T-helper 2 cell treated with Interferon-gamma antibody and Interleukin-4, amounts not matched to agents 5 μg/mL and 100 μg/mL, for 36 hours (primary cell): ENCODE measurements at regions not wholly inside any gene's neighbourhood (a gene's known extent, or its start where the extent isn't known, plus 50 kb on each side); places are given as distances from the start of the nearest gene placed in this dataset.
"Not testable (repeated sequence)": the region's sequence is repeated elsewhere in the genome, so short reads cannot be mapped to it uniquely, and the experiment has no call there.

Experiments
- DNase-seq: peaks from one replicate; pipeline ENCODE4 v3.0.0; 2021; ENCODE audit warnings: low spot score
- H3K27ac Mint-ChIP-seq: one replicate; pipeline ENCODE4 v1.8.0; 2021; ENCODE audit warnings: mild to moderate bottlenecking, mixed read lengths
- H3K27me3 Mint-ChIP-seq: one replicate; pipeline ENCODE4 v1.8.0; 2021; ENCODE audit warnings: low read depth, mixed read lengths
- H3K36me3 Mint-ChIP-seq: one replicate; pipeline ENCODE4 v1.8.0; 2021; ENCODE audit warnings: low read depth, mixed read lengths
- H3K4me1 Mint-ChIP-seq: one replicate; pipeline ENCODE4 v1.8.0; 2021; ENCODE audit warnings: low read depth, mixed read lengths
- H3K4me3 Mint-ChIP-seq: one replicate; pipeline ENCODE4 v1.8.0; 2022; ENCODE audit warnings: mild to moderate bottlenecking, moderate library complexity, mixed read lengths
- H3K9me3 Mint-ChIP-seq: one replicate; pipeline ENCODE4 v1.8.0; 2021; ENCODE audit warnings: mixed read lengths

GRCh38 chr6:62819640-62820039 is 391.6 kb upstream of the FKBP1C start:
- Mint-ChIP-seq H3K9me3 (peaks cover 15% of the 10 kb centered on the region), H3K4me1 (no peaks in the 10 kb centered on the region), H3K36me3 (no peaks in the 10 kb centered on the region), H3K4me3 (no peak overlapping the region), H3K27ac (no peak overlapping the region), H3K27me3 (no peaks in the 10 kb centered on the region)
- DNase-seq: no peak

- Mint-ChIP-seq H3K27me3 (no peaks in the 10 kb centered on the region), H3K9me3 (peaks cover 14% of the 10 kb centered on the region), H3K4me1 (no peaks in the 10 kb centered on the region), H3K27ac (no peak overlapping the region), H3K4me3 (no peak overlapping the region), H3K36me3 (no peaks in the 10 kb centered on the region)
- no peak for DNase-seq
These were observed 402.5 kb upstream of the FKBP1C start for GRCh38 chr6:62808565-62809293.

- Mint-ChIP-seq H3K4me3 (no peak overlapping the region), H3K4me1 (no peaks in the 10 kb centered on the region), H3K27ac (no peak overlapping the region), H3K27me3 (no peaks in the 10 kb centered on the region), H3K36me3 (no peaks in the 10 kb centered on the region), H3K9me3 (peaks cover 29% of the 10 kb centered on the region)
- no peak for DNase-seq
These were observed 405.8 kb upstream of the FKBP1C start for GRCh38 chr6:62805431-62805830.

- no peaks in the 10 kb centered on the region for H3K36me3 Mint-ChIP-seq
- H3K4me1 Mint-ChIP-seq: no peaks in the 10 kb centered on the region
- H3K27ac Mint-ChIP-seq: no peak overlapping the region
- peaks cover 34% of the 10 kb centered on the region for H3K9me3 Mint-ChIP-seq
- no peak for DNase-seq
- H3K4me3 Mint-ChIP-seq: no peak overlapping the region
- no peaks in the 10 kb centered on the region for H3K27me3 Mint-ChIP-seq
These were observed 408.2 kb upstream of the FKBP1C start for GRCh38 chr6:62803094-62803493.

GRCh38 chr6:62797190-62797589 is 414.1 kb upstream of the FKBP1C start:
- H3K4me1 Mint-ChIP-seq: no peaks in the 10 kb centered on the region
- DNase-seq: no peak
- peaks cover 49% of the 10 kb centered on the region for H3K9me3 Mint-ChIP-seq
- no peak overlapping the region for H3K4me3 Mint-ChIP-seq
- no peaks in the 10 kb centered on the region for H3K27me3 Mint-ChIP-seq
- no peaks in the 10 kb centered on the region for H3K36me3 Mint-ChIP-seq
- H3K27ac Mint-ChIP-seq: no peak overlapping the region

GRCh38 chr6:62775427-62776022 is 435.7 kb upstream of the FKBP1C start:
- H3K4me3 Mint-ChIP-seq: no peak overlapping the region
- no peaks in the 10 kb centered on the region for H3K4me1 Mint-ChIP-seq
- H3K36me3 Mint-ChIP-seq: no peaks in the 10 kb centered on the region
- no peak overlapping the region for H3K27ac Mint-ChIP-seq
- no peaks in the 10 kb centered on the region for H3K27me3 Mint-ChIP-seq
- no peak for DNase-seq
- peaks cover 3% of the 10 kb centered on the region for H3K9me3 Mint-ChIP-seq

- H3K9me3 Mint-ChIP-seq: peaks cover 17% of the 10 kb centered on the region
- not testable (repeated sequence) for H3K27ac Mint-ChIP-seq, H3K27me3 Mint-ChIP-seq, DNase-seq, H3K36me3 Mint-ChIP-seq, H3K4me1 Mint-ChIP-seq, H3K4me3 Mint-ChIP-seq
These were observed 445.1 kb upstream of the FKBP1C start for GRCh38 chr6:62766174-62766573.

GRCh38 chr6:62764841-62765240 is 446.4 kb upstream of the FKBP1C start:
- no peak for DNase-seq
- H3K36me3 Mint-ChIP-seq: no peaks in the 10 kb centered on the region
- no peaks in the 10 kb centered on the region for H3K27me3 Mint-ChIP-seq
- H3K4me3 Mint-ChIP-seq: no peak overlapping the region
- H3K4me1 Mint-ChIP-seq: no peaks in the 10 kb centered on the region
- H3K9me3 Mint-ChIP-seq: peaks cover 21% of the 10 kb centered on the region
- no peak overlapping the region for H3K27ac Mint-ChIP-seq

GRCh38 chr6:62763125-62763912 is 447.9 kb upstream of the FKBP1C start:
- H3K4me1 Mint-ChIP-seq: no peaks in the 10 kb centered on the region
- no peak overlapping the region for H3K4me3 Mint-ChIP-seq
- DNase-seq: no peak
- H3K27me3 Mint-ChIP-seq: no peaks in the 10 kb centered on the region
- H3K36me3 Mint-ChIP-seq: no peaks in the 10 kb centered on the region
- peaks cover 17% of the 10 kb centered on the region for H3K9me3 Mint-ChIP-seq
- no peak overlapping the region for H3K27ac Mint-ChIP-seq

GRCh38 chr6:62746968-62747367 is 460.9 kb upstream of the KHDRBS2 start:
- H3K9me3 Mint-ChIP-seq: peaks cover 18% of the 10 kb centered on the region

GRCh38 chr6:62746161-62746560 is 460.1 kb upstream of the KHDRBS2 start:
- no peaks in the 10 kb centered on the region for H3K4me1 Mint-ChIP-seq
- DNase-seq: no peak
- H3K27me3 Mint-ChIP-seq: no peaks in the 10 kb centered on the region
- no peak overlapping the region for H3K27ac Mint-ChIP-seq
- peaks cover 18% of the 10 kb centered on the region for H3K9me3 Mint-ChIP-seq
- H3K36me3 Mint-ChIP-seq: no peaks in the 10 kb centered on the region
- no peak overlapping the region for H3K4me3 Mint-ChIP-seq

More at GRCh38 chr6:62746968-62747367, 460.9 kb upstream of the KHDRBS2 start:
- H3K4me1 Mint-ChIP-seq: no peaks in the 10 kb centered on the region
- no peaks in the 10 kb centered on the region for H3K36me3 Mint-ChIP-seq
- no peak overlapping the region for H3K4me3 Mint-ChIP-seq
- H3K27ac Mint-ChIP-seq: no peak overlapping the region
- H3K27me3 Mint-ChIP-seq: no peaks in the 10 kb centered on the region
- no peak for DNase-seq

GRCh38 chr6:62740596-62740995 is 454.6 kb upstream of the KHDRBS2 start:
- Mint-ChIP-seq H3K27me3 (no peaks in the 10 kb centered on the region), H3K4me1 (no peaks in the 10 kb centered on the region), H3K36me3 (no peaks in the 10 kb centered on the region), H3K9me3 (peaks cover 16% of the 10 kb centered on the region), H3K27ac (no peak overlapping the region), H3K4me3 (no peak overlapping the region)
- DNase-seq: no peak

- no peaks in the 10 kb centered on the region for H3K27me3 Mint-ChIP-seq
- DNase-seq: no peak
- no peak overlapping the region for H3K27ac Mint-ChIP-seq
- no peak overlapping the region for H3K4me3 Mint-ChIP-seq
- H3K4me1 Mint-ChIP-seq: no peaks in the 10 kb centered on the region
- no peaks in the 10 kb centered on the region for H3K36me3 Mint-ChIP-seq
- peaks cover 16% of the 10 kb centered on the region for H3K9me3 Mint-ChIP-seq
These were observed 454.1 kb upstream of the KHDRBS2 start for GRCh38 chr6:62740171-62740570.

- peaks cover 20% of the 10 kb centered on the region for H3K9me3 Mint-ChIP-seq
- DNase-seq: no peak
- H3K36me3 Mint-ChIP-seq: no peaks in the 10 kb centered on the region
- no peak overlapping the region for H3K27ac Mint-ChIP-seq
- H3K4me1 Mint-ChIP-seq: no peaks in the 10 kb centered on the region
- no peaks in the 10 kb centered on the region for H3K27me3 Mint-ChIP-seq
- no peak overlapping the region for H3K4me3 Mint-ChIP-seq
These were observed 451.8 kb upstream of the KHDRBS2 start for GRCh38 chr6:62737792-62738191.
